Prostate gland (tissue), 1 donor: ENCODE measurements at regions not wholly inside any gene's neighbourhood (a gene's known extent, or its start where the extent isn't known, plus 50 kb on each side); places are given as distances from the start of the nearest gene placed in this dataset.

Experiments used
- POLR2A ChIP-seq: fragments of 450-650 bp; IDR thresholded peaks from one replicate; pipeline ENCODE4 v1.6.1; 2016; ENCODE audit warnings: antibody characterized with exemption, mild to moderate bottlenecking
- POLR2AphosphoS5 ChIP-seq: sonication (generic); formaldehyde crosslinking; IDR thresholded peaks from one replicate; pipeline ENCODE4 v1.6.1; 2017; ENCODE audit warnings: antibody characterized with exemption

DNA sequence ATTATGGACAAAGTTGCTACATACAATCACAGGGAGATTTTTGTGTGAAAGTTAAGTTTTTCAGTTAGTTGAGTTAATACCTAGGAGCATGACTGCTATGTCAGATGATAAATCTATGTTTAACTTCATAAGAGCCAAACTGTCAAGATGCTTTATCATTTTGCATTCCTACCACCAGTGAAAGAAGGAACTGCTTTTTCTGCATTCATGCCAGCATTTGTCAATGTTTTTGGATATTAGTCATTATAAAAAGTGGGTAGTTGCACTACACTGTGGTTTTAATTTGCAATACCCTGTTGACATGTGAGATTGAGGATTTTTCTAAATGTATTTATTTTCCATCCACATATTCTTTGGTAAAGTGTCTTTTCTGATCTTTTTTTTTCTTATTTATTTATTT, 434.0 kb upstream of the MON1B start:
- TF ChIP-seq POLR2AphosphoS5 = no peak
- TF ChIP-seq POLR2A = no peak
